NCI-H1436 treated with DMSO at 0.1 percent for 48 hours (cell line): ENCODE measurements at regions not wholly inside any gene's neighbourhood (a gene's known extent, or its start where the extent isn't known, plus 50 kb on each side); places are given as distances from the start of the nearest gene placed in this dataset.
A peak's percentile ranks its signal among the peaks of the same experiment; 100 is the strongest.
"Not testable (repeated sequence)": the region's sequence is repeated elsewhere in the genome, so short reads cannot be mapped to it uniquely, and the experiment has no call there.

Source experiments
- DNase-seq: peaks from one replicate; lab custom pipeline; 2025; lab: John Stamatoyannopoulos, UW

DNA sequence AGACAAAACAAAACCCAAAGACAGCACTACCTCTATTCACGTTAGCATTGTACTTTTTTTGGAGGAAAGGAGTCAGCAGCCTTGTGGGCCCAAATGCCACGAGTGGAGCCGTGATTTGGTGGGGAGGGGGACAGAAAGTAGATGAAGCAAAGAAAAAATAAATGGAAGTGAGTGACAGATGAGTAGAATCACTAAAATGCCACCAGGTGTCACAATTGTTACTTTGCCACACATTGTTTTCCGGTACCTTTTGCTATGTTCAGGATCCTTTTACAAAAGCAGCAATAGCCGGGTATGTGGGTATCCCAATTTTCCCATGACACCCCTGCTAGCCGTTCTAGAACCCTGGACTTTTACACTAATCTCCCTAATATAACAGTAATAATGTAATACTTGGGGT is 85.0 kb upstream of the AK4 start:
- no peak for DNase-seq

DNA sequence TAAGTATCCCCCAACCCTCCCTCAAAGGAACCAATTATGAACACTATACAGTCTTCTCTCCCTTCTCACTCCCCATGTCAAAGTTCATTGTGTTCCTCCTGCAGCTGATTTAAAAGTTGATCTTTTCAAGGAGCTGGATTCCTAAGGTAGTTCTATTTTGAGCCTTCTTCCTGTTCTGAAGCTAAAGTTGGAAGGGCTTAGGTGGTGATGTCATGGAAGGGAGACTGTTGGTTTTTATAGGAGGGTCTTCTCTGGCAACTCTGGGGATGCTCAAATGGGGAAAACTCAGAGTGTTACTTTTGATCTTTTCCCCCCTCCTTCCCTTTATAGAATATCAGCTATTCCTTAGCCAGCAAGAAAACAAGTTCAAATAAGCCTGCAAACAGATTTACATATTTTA is 83.0 kb upstream of the AK4 start:
- DNase-seq, result no peak

DNA sequence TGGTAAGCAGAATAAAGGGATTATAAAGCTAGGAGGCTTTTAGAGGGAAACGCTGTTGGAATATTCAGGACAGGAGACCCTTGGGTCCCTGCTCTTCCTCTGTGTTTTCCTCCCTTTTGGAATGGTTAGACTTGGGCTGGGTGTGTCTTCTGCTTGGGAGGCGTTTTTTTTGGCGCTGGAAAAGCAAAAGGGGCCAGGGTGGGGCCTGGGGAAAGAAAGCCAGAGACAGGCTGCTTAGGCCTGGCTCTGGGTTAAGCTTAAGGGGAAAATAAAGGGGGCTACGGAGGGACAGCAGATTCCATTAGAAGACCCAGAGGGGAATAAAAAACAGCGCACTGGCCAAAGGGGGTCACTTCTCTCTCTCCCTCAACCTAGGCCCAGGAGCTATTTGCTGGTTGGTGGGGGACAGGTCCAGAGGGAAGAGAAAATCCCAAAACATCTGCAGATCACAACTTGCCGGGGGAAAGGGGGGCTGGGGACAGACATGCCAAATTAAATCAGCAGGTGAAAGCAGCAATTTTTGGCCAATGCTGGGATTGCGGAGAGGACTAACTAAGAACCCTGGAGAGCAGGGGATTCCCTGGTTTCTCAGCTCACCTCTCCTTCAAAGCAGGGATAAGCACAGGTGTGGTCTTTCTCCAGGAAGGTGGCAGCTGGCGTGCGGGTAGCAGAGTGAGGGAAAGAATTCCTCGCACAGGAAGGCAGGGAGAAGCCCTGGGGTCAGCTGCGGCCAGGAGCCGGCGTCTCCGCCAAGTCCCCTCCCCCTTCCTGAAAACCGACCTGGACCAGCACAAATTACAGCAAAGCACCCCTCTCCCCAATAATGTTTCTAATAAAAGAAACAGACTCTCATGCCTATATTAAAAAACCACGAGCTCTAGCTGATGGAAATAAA is 82.2 kb upstream of the AK4 start:
- no peak for DNase-seq

DNA sequence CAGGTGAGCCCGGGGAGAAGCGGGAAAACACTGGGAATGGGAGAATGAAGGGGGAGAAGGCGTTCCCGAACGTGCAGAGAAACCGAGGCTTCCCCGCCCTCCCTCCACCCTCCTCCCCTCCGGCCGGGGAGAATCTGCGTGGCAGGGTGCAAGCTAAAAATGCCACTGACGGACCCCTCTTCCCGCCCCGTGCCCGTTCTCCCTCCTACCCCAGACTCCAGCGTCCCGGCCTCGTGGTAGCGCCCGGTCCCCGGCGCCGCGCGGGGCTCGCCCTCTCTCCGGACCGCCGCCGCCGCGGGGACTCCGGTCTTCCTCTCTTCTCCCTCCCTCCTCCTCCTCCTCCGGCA is 81.6 kb upstream of the AK4 start:
- DNase-seq, result no peak

DNA sequence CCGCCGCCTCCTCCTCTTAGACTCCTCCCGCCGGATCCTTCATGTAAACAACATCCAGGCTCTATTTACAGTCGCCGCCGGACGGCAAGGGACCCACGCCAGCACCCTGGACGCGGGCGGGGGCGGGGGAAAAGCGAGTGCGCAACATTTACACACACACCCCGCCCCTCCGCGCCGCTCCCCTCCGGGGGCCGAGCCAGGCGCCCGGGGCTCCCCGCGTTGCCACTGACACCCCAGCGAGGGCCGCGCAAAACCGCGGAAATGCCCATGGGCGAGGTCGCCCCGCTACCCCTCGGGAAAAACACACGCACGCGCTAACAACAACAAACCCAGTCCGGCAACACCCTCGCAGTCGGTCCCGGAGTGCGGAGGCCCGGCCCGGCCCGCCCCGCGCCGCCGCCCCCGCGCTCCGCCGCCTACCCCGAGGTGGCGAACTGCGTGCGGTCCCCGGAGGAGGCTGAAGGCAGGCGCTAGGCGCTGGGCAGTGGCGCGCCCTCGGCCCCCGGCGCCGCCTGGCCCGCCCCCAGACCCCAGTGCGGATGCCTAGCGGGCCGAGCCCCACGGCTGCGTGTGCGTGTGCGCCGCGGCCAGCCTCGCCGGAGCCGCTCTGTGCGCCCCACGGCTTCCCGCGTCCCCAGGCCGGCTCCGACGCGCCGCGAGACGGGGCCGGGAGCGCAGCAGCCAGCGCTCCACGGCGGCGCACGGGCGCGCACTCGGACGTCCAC is 81.1 kb upstream of the AK4 start:
- DNase-seq, result no peak

DNA sequence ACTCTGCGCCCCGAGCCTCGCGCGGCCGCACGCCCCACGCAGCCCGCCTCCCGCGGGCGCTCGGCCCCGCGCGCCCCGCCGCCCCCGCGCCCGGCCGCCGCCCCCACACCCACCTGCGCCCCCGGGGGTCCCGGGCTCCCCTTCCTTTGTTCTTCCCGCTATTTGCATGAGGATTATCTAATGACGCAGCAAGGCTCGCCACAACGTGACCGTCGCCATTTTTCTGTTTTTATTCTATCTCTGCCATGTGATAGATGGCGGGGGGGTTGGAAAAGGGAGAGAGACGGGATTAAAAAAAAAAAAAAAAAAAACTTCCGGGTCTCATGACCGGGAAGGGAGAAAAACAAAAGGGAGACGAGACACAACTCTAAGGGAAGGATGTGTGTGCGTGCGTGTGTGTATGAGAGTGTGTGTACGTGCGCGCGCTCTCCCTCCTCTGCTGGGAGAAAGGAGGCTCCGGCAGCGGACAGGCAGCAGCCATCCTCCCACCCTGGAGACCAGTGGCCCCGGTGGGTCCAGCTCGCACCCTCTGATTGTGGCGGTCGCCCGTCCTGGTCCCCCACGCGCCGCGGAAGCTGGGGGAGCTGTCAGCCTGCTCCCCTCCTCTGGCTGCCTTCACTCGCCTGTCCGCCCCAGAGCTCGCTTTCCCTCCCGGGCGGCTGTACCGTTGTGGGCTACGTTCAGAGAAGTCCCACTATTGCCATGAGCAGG is 80.4 kb upstream of the AK4 start:
- DNase-seq, result no peak

DNA sequence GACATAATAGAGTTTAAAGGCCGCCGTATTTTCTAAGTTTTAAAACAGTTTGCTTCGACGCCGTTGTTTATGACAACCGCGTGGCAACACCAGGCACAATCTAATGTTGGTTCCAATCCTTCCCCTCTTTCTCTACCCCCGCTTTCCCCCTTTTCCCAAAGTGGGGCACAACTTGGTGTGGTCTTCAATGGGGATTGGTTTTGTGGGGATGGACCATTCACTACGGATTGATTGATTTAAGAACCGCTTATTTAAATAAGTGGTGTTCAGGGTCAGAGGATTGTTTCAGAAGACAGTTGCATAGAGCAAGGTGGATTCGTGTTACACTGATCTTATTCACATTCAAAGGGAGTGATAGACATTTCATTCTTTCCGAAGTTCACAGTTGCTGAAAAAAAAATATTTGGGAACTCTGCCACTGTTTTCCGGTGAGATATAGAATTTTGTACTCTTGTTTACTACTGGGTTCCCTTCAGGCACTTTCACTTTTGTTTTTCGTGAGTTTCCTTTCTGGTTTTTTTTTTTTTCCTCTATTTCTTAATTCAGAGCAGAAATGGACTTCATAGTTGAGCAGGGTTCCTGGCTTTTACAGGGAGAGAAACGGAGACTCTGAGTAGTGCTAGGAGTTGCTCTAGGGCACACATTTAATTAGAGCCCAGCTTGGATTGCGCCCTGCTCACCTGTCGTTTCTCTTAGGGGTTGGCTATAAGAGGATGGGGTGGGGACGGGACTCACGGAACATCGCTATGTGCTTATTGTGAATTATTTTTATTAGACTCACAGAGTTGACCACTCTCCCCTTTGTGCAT is 79.6 kb upstream of the AK4 start:
- no peak for DNase-seq

DNA sequence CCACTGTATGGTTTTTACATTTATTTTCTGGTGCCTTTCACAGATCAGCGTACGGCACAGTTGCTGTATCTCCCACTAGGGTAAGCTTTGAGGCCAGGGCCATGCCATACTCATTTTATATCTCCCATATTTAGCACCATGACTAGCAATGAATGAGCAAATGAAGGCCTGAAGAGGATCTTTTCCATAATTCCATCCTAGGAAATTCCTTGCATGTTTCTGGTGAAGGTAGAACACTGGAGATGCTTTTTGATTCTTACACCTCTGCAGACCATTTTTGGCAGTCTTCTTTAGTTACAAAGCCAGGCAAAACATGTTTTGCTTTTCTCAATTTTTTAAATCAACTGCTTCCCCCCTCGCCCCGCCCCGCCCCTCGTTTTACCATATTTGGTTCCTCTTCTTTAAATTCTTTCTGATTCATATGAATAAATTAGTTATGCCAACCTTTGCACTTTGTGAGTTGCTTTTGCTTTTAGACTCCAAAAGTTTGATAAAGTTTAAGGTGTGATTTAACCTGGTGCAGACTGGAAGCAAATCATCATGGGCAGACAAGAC is 78.9 kb upstream of the AK4 start:
- DNase-seq, result no peak

DNA sequence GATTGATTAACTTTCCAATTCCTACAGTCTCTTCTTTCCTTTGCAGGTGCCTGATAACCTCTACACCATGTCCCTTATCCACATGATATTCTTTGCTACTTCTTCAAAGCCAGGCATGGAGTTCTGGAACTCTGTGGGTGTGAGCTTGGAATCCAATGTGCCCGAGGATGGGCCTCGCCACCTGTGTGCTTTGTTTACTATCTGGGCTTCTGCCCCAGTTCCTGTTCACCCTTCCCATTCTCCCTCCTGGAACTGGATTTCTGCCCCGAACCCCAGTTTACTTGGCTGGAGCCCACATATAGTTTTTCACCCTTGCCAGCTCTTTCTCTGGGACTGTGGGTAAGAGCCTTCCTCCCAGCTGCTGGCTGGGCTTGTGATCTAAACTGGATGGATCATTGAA is 75.2 kb upstream of the AK4 start:
- DNase-seq, result no peak

DNA sequence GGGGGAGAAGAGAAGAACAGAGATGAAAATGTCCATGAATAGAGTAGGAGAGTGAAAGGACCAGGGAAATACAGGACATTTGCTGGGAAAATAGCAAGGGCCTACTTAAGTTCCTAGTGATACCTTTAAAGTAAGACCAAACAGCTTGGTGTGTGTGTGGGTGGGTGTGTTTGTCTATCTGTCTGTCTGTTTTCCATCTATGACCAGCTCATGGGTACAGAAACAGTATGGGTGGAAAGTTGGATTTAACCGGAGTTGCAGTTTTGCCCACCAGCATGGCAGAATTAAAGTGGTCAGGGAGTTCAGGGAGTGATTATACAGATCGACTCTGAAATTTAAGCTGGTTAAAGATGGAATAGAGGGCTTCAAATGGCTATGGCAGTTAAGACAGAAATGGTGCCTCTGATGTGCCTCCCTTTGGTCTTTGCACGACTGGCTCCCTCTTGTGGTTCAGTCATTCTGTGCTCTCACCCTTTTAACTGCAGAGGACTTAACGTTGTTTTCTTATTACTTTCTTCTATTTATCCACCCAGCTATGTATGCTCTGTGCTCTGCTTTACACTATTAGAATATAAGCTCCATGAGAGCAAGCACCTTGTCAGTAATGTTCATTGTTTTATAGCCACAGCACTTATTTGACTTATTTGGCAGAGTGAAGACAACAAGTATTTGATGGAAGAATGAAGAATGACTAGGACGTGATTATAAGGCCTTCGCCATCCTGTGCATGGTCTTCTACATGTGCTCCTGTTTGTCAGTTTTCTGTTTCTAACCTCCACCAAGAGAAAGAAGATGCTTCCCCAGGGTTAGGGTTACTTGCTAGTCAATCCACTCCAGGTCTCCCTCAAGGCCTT is 72.7 kb upstream of the AK4 start:
- DNase-seq, result peak; percentile 20

DNA sequence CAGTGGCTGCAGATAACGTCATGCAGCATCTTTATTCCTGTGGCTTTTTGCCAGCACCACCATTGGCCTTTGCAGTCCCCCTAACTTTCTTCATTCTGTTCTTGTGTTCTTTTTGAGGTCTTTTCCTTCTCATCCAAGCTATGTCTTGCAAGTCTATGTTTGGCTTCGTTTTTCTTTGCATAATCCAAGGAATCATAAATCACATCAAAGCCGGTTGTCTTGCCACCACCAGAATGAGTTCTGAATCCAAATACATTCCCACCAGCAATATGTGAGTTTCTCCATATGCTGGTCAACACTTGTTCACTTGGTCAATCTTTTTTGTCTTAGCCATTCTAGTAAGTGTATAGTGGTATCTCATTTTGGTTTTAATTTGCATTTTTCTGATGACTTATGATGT is 70.6 kb upstream of the AK4 start:
- DNase-seq, result no peak

DNA sequence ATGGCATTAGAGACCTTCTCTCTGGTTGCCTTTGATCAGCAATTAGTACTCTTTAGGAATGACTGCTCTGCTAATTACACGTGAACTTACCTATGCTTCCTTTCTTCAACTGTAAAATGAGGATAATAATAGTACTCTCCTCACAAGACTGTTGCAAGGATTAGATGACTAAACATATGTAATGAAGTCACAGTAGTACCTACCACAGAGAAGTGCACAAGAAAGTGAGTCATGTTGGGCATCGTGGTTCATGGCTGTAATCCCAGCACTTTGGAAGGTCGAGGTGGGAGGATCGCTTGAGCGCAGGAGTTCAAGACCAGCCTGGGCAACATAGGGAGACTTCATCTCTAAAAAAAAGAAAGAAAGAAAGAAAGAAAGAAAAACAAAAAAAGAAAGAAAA is 68.1 kb upstream of the AK4 start:
- DNase-seq, result no peak

DNA sequence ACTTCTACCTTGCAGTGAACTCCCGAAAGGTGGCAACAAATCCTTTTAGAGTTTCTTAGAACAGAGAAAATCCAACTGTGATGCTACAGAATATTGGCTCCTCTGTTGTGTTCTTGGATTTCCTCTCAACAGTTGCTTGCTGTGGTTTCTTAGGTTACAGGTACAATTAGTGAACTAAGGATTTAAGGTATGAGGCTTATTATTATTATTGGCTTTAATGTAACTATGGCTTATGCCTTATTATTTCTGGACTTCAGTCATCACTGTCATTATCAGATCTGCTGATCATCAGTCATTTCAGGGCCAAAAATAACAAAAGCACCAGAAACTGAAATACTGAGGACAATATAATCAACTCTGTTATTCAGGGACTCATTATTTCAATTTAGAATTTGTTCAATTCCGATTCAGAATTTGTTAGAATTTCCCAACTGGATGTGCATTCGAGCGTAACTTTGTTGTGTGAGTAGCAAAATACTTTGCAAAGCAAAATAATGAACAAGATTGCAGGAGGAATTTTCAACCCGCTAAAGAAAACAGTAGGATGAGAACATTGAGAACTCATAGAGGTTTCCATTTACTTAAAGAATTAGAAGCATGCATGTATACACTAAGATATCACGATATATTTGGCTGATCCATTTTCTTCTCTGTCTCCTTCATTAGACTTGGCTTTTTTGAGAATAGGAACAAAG is 65.5 kb upstream of the AK4 start:
- no peak for DNase-seq

DNA sequence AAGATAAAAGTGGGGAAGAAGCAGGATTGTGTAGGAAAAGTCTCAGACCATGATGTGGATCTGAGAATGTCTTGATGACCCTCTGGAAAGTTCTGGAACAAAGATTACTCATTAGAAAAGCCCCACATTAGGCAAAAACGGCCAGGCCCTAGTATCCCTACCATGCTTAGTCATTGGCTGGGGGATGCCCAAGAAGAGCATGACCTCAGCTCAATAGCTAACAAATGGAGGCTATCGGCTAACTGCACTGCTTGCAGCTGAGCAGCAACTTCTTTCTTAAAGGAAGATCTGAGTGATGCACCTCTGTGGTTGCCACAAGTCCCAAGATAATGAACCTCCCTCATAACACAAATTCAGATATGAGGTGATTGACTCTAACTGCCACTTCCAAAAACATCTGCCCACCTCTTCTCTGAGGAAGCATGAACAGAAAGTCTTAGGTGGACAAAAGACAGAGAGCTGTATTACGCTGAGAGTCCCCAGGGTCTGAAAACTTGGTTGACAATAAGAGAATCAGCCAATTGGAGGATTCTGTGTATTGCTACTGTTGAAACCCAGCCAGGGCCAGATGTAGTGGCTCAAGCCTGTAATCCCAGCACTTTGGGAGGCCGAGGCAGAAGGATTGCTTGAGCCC is 64.6 kb upstream of the AK4 start:
- DNase-seq, result no peak

DNA sequence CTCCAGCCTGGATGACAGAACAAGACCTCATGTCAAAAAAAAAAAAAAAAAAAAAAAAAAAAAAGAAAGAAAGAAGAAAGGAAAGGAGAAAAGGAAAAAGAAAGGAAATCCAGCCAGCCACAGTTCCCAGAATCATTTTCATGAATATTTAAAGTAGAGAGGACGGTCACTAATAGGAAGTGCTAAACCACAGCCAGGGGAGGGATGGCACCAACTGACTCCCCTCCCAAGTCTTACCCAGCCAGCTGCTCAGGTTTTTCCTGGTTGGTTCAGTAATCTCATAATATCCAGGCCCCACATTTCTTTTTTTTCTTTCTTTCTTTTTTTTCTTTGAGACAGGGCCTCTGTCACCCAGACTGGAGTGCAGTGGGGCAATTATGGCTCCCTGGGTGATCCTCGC is 63.9 kb upstream of the AK4 start:
- no peak for DNase-seq

DNA sequence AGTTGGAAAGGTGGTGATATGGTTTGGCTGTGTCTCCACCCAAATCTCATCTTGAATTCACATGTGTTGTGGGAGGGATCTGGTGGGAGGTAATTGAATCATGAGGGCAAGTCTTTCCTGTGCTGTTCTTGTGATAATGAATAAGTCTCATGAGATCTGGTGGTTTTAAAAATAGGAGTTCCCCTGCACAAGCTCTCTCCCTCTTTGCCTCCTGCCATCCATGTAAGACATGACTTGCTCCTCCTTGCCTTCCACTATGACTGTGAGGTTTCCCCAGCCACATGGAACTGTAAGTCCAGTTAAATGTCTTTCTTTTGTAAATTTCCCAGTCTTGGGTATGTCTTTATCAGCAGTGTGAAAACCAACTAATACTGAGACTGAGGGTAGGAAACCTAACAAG is 60.5 kb upstream of the AK4 start:
- DNase-seq, result not testable (repeated sequence)

DNA sequence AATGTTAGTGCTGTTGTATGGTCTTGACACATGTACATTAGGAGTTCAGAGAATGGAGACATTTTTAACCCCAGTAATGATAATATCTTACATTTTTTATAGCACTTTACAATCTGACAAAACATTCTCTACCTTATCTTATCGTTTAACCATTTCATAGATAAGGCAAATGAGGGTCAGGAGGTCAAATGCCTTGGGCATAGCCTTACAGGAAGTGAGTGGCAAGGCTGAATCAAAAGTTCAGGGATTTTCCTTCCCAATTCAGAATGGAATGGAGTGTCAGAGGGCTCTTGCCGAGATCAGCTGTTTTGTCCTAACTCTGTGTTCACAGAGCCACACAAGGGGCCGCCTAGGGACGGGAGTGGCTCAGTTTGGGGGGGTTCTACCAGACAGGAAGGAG is 57.6 kb upstream of the AK4 start:
- no peak for DNase-seq

DNA sequence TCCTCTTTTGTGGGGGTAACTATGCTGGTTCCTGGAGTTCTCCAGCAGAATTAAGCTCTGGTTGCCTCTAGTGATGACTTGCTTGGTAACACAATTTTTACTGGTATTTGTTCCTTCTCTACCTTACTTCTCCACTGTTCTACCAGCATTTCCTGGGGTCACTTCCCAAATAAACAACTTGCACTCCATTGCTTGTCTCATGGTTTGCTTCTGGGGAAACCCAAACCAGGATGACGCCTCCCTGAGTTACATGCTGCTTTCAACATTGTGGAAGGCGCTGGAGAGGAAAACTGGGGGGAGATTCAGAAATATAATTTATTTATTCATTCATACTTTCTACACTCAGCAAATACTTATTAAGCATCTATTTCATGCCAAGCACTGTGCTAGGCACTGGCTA is 55.3 kb upstream of the AK4 start:
- DNase-seq, result no peak

DNA sequence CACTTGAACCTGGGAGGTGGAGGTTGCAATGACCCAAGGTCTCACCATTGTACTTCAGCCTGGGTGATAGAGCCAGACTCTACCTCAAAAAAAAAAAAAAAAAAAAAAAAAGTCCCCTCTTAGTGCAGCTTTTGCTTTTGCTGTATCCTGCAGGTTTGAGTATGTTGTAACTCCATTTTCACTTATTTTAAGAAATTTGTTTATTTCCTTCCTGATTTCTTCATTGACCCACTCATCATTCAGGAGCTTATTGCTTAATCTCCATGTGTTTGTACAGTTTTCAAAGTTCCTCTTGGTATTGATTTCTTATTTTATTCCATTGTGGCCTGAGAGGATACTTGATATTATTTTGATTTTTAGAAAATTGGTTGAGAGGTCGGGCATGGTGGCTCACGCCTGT is 50.9 kb upstream of the AK4 start:
- DNase-seq, result no peak
